ENCODE measurements at regions not wholly inside any gene's neighbourhood (a gene's known extent, or its start where the extent isn't known, plus 50 kb on each side); places are given as distances from the start of the nearest gene placed in this dataset.

DNA sequence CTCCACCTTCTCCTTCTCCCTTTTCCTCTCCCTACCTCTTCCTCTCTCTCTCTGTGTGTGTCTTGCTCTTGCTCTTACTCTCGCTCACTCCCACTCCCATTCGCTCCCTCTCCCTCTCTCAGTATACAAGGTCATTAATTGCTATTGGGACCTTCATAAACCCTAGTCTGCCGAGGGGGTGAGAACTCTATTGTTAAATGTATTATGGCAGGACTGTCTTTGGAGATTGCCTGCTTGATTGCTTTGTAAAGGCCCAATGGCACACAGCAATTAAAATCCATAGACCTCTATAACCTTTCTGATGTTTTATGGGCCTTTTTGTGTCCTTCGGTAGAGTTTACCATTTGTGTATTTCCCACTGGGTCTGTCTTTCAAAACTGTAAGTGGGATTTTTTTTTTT, 465.9 kb downstream of the ANXA1 start:
- FAIRE-seq (no peak), DNase-seq (ENCODE audit: insufficient read length, low spot score) (no peak)

DNA sequence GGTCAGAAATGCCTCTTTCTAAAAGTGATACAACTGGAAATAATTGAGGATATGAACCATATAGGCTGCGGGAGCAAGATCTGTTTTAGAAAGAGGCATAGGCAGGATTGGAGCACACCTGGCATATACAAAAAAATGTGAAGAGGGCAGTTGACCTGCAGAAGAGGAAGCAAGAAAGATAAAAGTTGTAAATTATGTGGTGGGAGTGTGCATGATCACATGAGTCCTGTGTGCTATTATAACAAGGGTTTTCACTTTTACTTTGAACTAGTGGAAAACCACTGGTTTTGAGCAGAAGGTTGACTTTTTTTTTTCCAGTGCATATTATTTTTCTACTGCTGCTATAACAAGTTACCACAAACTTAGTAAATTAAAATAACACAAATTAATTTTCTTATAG, 489.3 kb downstream of the ANXA1 start:
- DNase-seq (ENCODE audit: insufficient read length, low spot score) (no peak), FAIRE-seq (no peak)

DNA sequence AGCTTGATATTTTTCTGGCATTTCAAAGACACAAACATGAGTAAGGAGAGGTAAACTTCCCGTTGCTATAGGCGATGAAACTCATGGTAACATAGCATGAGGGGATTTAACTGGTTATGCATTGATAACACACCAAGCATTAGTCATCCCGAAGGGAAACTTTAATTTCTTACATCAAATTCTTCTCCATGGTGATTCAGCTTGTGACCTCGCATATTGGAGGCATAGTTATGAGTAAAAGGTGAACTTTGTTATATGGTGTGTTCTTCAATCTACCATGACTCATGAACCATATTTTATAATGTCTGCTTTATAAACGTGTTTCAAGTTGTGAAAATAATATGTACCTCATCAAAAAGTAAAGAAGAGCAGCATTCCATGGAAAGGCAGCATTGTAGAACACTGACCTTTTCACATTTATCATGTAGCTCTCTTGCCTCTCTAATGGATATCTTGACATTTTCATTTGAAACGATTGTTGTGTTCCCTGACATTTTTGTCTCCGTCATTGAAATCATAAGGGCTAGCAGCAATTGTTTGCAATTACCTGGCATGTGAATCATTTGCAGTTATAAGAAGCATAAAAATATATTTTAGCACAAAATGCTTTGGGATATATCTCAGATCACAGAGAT, 491.8 kb downstream of the ANXA1 start:
- no peak for DNase-seq (ENCODE audit: insufficient read length, low spot score)
- no peak for FAIRE-seq

DNA sequence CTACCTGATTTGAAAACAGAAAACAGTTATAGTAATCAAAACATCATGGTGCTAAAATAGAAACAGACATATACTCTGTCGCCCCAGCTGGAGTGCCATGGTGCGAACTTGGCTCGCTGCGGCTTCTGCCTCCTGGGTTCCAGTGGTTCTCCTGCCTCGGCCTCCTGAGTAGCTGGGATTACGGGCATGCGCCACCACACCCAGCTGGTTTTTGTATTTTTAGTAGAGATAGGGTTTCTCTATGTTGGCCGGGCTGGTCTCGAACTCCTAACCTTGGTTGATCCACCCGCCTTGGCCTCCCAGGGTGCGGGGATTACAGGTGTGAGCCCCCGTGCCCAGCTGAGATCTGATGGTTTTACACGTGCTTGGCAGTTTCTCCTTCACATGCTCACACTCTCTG, 495.9 kb downstream of the ANXA1 start:
- DNase-seq (ENCODE audit: insufficient read length, low spot score): no peak
- FAIRE-seq: no peak

DNA sequence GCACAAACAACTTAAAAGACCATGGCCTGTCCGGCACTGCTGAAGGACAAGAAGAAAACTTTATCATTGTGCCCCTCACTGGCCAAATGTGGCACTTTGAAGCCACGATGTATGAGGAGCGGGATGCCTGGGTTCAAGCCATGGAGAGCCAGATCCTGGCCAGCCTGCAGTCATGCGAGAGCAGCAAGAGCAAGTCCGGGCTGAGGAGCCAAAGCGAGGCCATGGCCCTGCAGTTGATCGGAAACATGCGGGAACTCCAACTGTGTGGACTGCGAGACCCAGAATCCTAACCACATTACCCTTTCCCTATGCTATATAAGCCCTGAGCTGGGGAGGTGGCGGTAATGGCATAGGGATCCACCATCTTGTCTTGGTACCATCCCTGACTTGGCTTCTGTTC, 497.9 kb downstream of the ANXA1 start:
- FAIRE-seq (no peak), DNase-seq (ENCODE audit: insufficient read length, low spot score) (no peak)

DNA sequence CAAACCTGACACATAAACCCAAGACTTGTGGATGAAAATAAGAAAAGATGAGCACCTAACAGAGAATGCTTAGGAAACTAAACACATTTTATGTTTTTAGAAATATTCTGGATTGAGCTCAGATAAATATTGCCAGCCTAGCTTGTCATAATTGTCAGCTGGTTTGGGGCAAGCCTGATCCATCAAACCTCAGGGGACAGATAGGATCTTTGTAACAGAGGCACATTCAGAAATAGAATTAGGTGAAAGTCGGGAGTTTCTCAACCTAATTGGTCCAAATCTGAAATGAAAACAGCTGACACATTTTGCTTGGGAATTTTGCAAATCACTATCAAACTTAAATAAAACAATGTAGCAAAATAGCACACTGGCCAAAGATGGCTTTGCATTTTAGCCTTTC, 503.7 kb downstream of the ANXA1 start:
- no peak for DNase-seq (ENCODE audit: insufficient read length, low spot score)
- no peak for FAIRE-seq

DNA sequence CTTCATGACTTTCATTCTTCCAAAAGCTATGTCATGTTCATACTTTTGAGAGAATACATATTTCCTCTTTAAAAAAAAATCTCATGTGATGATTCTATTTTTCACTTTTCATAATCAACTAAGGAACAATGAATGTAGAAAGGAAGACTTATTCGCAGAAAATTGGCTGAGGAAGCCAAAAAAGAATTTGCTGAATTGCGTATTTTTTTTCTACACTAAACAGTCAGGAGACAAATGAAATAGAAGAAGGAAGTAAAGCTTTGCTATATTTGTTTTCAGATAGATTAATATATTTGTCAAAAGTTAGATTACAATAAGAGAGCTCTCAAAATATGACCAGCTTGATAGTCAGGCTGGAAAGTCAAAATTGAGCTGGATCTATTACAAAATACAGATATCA, 504.2 kb downstream of the ANXA1 start:
- FAIRE-seq: no peak
- no peak for DNase-seq (ENCODE audit: insufficient read length, low spot score)

DNA sequence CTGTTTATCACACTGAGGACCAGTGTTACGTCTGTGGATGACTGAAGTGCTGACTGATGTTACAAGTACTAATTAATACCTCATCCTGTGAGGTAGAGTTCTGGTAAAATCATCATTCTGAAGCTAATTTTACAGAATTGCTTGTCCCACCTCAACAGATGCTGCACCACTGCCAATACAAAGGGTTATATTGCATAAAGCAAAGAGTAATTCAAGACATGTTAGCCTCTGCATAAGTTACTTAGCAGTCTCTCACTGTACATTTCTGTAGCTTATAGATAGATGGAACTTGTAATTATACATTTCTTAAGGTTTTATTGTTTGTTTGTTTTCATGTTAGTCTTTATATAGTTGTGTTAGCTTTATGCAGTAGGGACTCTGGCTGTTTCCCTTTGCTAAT, 513.6 kb downstream of the ANXA1 start:
- DNase-seq (ENCODE audit: insufficient read length, low spot score) (no peak), FAIRE-seq (no peak)

DNA sequence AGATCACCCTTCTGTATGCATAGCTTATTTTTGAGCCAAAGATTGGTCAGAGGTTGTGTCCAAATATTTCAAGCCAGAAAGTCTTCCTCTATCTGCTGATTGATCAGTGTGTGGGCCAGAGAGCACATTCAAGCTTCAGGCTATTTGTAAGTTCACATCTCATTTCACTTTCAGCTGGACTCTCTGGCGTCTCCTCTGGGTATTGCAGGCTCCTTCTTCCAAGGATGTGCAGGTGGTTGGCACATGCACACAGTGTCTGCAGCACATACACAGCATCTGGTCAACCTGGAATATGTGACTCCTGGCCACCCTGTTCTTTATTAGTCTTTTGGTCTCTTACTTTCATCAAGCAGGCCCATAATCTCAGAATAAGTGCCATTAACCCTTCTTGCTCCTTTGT, 516.1 kb downstream of the ANXA1 start:
- DNase-seq (ENCODE audit: insufficient read length, low spot score) (no peak), FAIRE-seq (no peak)

DNA sequence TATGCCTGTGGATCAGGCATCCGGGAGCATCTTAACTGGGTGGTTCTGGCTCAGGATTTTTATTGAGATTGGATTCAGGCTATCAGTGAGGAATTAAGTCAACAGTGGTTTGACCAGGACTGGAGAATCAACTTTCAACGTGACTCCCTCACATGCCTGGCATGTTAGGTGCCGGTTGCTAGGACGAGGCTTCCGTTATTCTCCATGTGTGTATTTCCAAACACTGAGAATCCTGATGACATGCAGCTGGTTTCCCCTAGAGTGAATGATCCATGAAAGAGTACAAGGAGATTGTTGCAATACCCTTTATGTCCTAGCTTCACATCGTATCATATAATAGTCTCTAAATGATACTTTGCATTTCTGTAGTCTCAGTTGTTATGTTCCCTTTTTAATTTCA, 529.2 kb downstream of the ANXA1 start:
- DNase-seq (ENCODE audit: insufficient read length, low spot score): no peak
- no peak for FAIRE-seq

DNA sequence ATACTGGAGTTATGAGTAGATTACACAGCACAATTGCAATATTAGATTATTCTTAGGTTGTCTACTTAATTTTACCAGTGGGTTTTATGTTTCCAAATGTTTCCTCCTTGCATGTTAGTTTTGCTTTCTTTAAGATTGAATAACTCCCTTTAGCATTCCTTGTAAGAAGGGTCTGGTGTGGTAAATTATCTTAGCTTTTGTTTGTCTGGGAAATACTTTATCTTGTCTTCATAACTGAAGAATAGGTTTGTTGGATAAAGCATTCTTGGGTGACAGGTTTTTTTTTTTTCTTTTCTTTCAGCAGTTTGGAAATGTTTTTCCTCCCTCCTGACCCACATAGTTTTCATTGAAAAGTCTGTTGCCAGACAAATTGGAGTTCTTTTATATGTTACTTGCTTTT, 531.1 kb downstream of the ANXA1 start:
- DNase-seq (ENCODE audit: insufficient read length, low spot score): no peak

DNA sequence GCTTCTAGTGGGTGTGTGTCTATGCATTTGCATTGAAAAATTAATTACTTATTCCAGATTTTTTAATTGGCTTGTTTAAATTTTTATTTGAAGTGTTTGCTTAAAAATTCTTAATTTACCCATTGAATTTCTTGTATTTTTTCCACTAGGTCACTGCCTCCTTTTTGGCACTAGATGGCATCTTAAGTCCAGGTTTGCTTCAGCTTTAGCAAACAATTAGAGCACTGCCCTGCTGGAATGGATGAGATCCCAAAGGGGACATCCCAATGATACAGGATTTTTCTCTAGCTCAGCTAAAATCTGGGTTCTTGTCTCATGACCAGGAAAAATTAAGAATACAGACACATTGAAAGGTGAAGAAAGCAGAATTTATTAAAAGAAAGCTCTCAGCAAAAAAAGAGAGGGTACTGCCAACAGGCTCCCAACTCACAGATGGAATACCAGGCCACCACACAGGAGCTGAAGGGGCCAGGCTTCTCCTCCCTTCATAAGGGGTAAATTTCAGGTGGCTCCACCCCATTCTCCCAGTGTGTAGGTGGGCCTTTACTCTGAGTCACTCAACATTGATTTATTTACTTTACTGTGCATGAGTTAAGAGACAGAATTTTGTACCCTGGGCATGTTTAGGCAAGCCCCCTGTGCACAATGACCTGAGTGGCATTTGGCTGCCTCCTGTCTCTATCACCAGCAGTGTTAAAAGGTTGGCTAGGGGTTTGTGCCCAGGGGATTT, 532.4 kb downstream of the ANXA1 start:
- FAIRE-seq: no peak
- no peak for DNase-seq (ENCODE audit: insufficient read length, low spot score)

More for the DNA sequence above, 531.1 kb downstream of the ANXA1 start:
- FAIRE-seq: no peak

DNA sequence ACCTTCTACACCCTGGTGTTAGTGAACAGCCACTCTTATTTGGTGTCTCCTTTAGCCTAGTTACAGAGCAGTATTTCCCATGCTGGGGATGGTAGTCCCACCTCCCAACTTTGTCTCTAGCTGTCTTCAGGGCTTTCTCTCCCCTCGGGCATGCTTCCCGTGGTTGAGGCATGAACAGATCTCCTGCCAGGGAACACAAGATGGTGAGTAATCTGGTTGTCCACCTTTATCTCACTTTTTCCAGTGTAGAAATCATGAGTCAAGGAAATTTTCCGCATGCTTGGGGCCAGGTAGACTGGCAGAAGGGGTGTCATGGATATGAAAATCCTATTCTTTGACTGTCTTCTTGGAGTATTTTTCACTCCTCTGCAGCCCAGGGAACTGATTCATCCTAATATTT, 532.9 kb downstream of the ANXA1 start:
- no peak for FAIRE-seq
- DNase-seq (ENCODE audit: insufficient read length, low spot score): no peak

DNA sequence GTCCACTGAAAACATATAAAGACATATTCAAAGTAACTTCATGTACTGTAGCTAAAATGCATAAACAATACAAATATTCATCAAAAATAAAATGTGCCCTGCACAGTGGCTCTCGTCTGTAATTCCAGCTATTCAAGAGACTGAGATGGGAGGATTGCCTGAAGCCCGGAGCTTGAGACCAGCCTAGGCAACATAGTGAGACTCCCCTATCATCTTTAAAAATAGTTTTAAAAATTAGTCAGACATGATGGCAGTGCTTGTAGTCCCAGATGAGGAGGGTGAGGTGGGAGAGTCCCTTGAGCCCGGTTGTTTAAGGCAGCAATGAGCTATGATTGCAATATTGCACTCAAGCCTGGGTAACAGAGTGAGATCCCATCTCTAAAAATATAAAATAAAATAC, 534.1 kb downstream of the ANXA1 start:
- no peak for DNase-seq (ENCODE audit: insufficient read length, low spot score)
- no peak for FAIRE-seq

DNA sequence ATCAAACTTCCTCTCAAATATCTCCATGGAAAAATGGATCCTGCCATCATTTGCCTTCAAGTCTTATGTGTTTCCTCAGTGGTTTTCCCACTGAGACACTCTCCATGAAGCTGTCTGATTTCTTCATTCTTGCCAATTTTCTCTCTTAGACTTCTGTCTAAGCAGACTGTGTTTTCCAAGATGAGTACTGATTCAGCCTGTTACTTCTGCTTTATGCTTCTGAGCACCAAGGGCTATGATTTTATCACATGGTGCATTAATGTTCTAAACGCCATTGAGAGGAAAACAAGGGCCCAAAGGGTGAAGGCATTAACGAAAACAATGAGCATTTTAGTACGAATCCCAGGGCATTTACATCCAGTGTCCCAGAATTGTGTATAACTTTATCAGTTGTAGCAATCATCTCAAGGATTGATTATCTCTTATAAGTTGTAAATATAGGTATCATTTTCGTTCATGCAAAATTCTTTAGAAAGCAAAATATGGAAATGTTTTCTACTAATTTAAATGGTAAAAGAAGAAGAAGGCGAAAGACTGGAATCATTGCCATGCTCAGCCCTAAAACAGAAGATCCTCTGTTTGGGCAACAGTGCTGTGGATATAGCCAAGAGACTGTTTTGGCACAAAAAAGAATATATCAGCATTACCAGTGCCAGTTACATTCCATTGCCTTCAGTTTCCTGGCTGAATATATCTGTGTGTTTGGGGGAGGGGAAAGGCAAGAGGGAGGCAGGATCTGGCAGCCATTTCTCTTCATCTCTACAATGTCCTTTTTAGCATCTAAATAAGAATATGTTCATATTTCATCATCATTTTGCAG, 537.6 kb downstream of the ANXA1 start:
- FAIRE-seq: no peak
- no peak for DNase-seq (ENCODE audit: insufficient read length, low spot score)

DNA sequence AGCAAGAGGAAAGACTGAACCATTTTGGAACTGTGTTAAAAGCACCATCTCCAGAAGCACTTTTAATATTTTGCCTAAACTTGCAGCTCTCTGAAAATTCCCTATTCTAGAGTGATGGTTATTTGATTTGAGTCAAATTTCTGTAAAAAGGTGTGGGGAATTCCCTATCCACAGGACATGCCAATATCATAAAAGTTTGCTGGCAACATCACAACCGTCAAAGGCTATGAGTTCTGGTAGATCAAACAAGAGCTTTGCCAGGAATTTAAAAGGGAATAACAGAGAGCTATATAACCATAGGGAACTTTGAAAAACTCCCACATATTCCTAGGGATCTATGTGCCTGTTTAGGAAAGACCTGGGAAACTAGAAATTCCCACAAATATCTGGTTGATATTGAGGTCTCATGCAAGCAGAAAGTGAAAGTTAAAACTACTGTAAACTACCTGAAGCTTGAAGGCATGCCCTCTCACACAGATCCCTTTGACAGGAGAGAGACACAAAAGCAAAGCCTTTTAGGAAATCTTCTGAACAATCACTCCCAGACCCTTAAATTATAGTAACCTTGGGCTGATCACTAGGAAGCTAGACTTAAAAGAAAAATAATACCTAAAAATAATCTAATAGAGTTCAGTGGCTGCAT, 549.9 kb downstream of the ANXA1 start:
- DNase-seq (ENCODE audit: insufficient read length, low spot score): no peak
- no peak for FAIRE-seq

DNA sequence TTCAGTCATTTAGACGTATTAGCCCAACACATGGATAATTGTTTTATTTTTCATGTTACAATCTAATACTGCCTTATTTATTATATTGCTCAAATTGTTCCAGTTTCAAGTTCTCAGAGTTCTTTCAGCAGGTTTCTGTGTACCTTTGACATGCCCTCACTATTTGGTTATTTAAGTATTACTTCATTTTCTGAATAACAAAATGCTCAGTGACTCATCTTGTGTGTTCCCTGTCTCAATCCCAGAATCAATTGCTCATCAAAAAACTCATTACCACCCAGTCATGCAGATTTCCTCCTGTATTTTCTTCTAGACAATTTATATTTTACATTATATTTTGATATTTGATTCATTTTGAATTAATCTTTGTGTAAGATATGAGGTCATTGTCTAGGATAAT, 562.6 kb downstream of the ANXA1 start:
- FAIRE-seq (no peak), DNase-seq (ENCODE audit: insufficient read length, low spot score) (peak; percentile 0)

DNA sequence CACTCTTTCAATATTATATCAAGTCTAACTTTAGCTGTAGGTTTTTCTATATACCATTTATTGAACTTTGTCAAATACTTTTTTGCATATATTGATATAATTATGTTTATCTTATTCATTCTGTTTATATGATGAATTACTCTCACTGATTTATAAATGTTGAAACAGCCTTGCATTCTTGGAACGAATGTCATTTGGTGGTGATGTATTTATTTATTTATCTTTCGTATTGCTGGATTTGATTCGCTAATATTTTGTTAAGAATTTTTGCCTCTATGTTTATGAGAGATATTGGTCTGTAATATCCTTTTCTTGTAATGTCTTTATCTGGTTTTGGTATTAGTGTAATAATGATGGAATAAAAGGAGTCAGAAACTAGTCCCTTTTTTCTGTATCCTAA, 563.9 kb downstream of the ANXA1 start:
- FAIRE-seq: no peak
- DNase-seq (ENCODE audit: insufficient read length, low spot score): no peak

DNA sequence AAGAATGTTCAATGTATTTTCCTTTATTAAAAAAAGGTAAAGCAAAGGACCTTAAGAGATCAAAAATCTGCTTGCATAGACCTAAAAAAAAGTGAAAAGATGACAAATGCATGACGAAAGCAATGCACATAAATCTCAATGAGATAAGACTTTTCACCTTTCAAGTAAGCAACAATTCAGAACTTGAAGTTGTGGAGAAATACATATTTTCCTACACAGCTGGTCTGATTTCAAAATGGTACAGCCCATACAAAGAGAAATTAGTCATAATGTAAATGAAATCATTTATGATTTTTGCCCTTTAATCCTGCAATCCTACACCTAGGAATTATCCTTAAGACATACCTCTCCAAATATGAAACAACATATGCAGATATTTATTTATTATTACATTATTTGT, 568.0 kb downstream of the ANXA1 start:
- DNase-seq (ENCODE audit: insufficient read length, low spot score): no peak
- no peak for FAIRE-seq

DNA sequence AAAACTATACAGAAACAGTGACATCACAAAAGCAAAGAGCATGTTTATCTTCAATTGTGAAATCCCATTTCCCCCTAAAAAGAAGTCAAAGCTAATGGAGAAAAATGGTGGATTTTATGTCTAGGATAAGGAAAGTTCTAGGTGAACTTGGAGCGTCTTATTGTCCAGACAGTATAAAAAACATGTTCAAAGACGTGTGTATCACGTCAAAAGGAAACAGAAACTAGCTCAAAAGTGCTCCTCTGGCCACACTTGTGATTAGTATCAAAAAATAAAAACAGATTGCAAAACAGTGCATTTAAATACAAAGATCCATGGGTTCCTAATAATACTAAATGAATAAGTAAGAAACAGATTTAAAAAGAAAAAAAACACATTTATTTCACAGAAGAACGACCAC, 568.9 kb downstream of the ANXA1 start:
- FAIRE-seq: no peak
- DNase-seq (ENCODE audit: insufficient read length, low spot score): no peak

DNA sequence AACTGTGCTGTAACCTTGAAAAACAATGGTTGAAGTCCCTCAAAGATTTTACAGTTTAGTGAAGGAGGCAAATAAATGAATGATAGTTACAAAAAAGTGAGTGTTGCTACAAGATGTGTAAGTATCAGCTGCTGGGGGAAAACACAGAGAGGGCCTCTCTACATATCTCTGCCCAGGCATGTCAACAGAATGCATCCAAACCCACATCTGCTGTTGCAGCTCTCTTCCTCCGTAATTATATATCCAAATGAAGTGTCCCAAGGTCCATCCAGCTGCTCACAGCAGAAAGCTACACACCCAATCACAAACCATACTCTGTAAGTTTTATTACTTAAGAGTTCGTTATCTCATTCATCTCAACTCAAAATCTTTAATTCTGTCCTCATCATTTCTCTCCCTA, 584.6 kb downstream of the ANXA1 start:
- no peak for DNase-seq (ENCODE audit: insufficient read length, low spot score)
- FAIRE-seq: no peak

All from HTR-8/SVneo (cell line).